WTC11 (cell line): ENCODE measurements at regions not wholly inside any gene's neighbourhood (a gene's known extent, or its start where the extent isn't known, plus 50 kb on each side); places are given as distances from the start of the nearest gene placed in this dataset.

Source experiments
- ATAC-seq: fragments of 200-7000 bp; cut with Tn5 transposase; 2 replicates; pipeline ENCODE4 v1.10.0; 2021; ENCODE audit warnings: mild to moderate bottlenecking, moderate library complexity
- CTCF ChIA-PET: fragments of 300-600 bp; sonication (Branson Sonifier 250); formaldehyde crosslinking; loops from one replicate; lab custom pipeline; 2021; ENCODE audit warnings: antibody characterized with exemption; lab: Charles Lee
- POLR2A ChIA-PET: fragments of 350-600 bp; sonication (Branson Sonifier 250); formaldehyde crosslinking; loops from one replicate; lab custom pipeline; 2021; ENCODE audit warnings: antibody characterized with exemption; lab: Charles Lee
- DNase-seq: peaks from one replicate; pipeline ENCODE4 v3.0.0; 2021; ENCODE audit warnings: low spot score
- H3K27ac Mint-ChIP-seq: 2 replicates; pipeline ENCODE4 v1.8.0; 2021; ENCODE audit warnings: mixed read lengths
- H3K27me3 Mint-ChIP-seq: 2 replicates; pipeline ENCODE4 v1.8.0; 2021; ENCODE audit warnings: low read depth, mild to moderate bottlenecking, moderate library complexity, mixed read lengths
- H3K36me3 Mint-ChIP-seq: 2 replicates; pipeline ENCODE4 v1.8.0; 2021; ENCODE audit warnings: mixed read lengths
- H3K4me1 Mint-ChIP-seq: 2 replicates; pipeline ENCODE4 v1.8.0; 2022; ENCODE audit warnings: mixed read lengths
- H3K4me3 Mint-ChIP-seq: 2 replicates; pipeline ENCODE4 v1.8.0; 2021; ENCODE audit warnings: mild to moderate bottlenecking, moderate library complexity, mixed read lengths
- H3K9me3 Mint-ChIP-seq: 2 replicates; pipeline ENCODE4 v1.8.0; 2021; ENCODE audit warnings: mixed read lengths
- CDX4 ChIP-seq: fragments of 250-450 bp; sonication (Bioruptor Pico); IDR thresholded peaks from 2 replicates; pipeline ENCODE4 v1.9.0; 2021; ENCODE audit warnings: moderate library complexity, mild to moderate bottlenecking, inconsistent platforms, borderline replicate concordance
- CREB1 ChIP-seq: sonication (generic); formaldehyde crosslinking; IDR thresholded peaks from 2 replicates; pipeline ENCODE4 v1.8.0; 2023; ENCODE audit warnings: mild to moderate bottlenecking, missing genetic modification reagents
- E2F4 ChIP-seq: sonication (generic); formaldehyde crosslinking; IDR thresholded peaks from 2 replicates; pipeline ENCODE4 v1.8.1; 2022; ENCODE audit warnings: low read depth, mild to moderate bottlenecking, moderate library complexity, missing genetic modification reagents, borderline replicate concordance
- E2F5 ChIP-seq: sonication (generic); formaldehyde crosslinking; IDR thresholded peaks from 2 replicates; pipeline ENCODE4 v1.8.1; 2022; ENCODE audit warnings: mild to moderate bottlenecking, moderate library complexity, missing genetic modification reagents
- EMX1 ChIP-seq: fragments of 250-450 bp; sonication (Bioruptor Pico); IDR thresholded peaks from 2 replicates; pipeline ENCODE4 v1.8.0; 2021; ENCODE audit warnings: mild to moderate bottlenecking
- ESRRA ChIP-seq: sonication (generic); formaldehyde crosslinking; IDR thresholded peaks from 2 replicates; pipeline ENCODE4 v1.8.1; 2022; ENCODE audit warnings: mild to moderate bottlenecking, missing genetic modification reagents, borderline replicate concordance
- ETV6 ChIP-seq: sonication (generic); formaldehyde crosslinking; IDR thresholded peaks from 2 replicates; pipeline ENCODE4 v1.8.1; 2022; ENCODE audit warnings: mild to moderate bottlenecking, missing genetic modification reagents
- FOXP4 ChIP-seq: sonication (generic); formaldehyde crosslinking; IDR thresholded peaks from 2 replicates; pipeline ENCODE4 v1.8.0; 2022; ENCODE audit warnings: mild to moderate bottlenecking, missing genetic modification reagents
- HMGA2 ChIP-seq: fragments of 250-450 bp; sonication (Bioruptor Pico); IDR thresholded peaks from 2 replicates; pipeline ENCODE4 v1.4.0; 2021; ENCODE audit warnings: mild to moderate bottlenecking, moderate library complexity
- HMGXB4 ChIP-seq: sonication (generic); formaldehyde crosslinking; IDR thresholded peaks from 2 replicates; pipeline ENCODE4 v1.8.1; 2023; ENCODE audit warnings: mild to moderate bottlenecking, moderate library complexity, missing genetic modification reagents
- IRF2 ChIP-seq: sonication (generic); formaldehyde crosslinking; IDR thresholded peaks from 2 replicates; pipeline ENCODE4 v1.8.0; 2022; ENCODE audit warnings: low read depth, missing genetic modification reagents, borderline replicate concordance
- JUN ChIP-seq: sonication (generic); formaldehyde crosslinking; IDR thresholded peaks from 2 replicates; pipeline ENCODE4 v1.8.0; 2023; ENCODE audit warnings: mild to moderate bottlenecking, missing genetic modification reagents
- MAX ChIP-seq: sonication (generic); formaldehyde crosslinking; IDR thresholded peaks from 2 replicates; pipeline ENCODE4 v1.8.0; 2022; ENCODE audit warnings: mild to moderate bottlenecking, missing genetic modification reagents
- NFE2L1 ChIP-seq: sonication (generic); formaldehyde crosslinking; IDR thresholded peaks from 2 replicates; pipeline ENCODE4 v1.8.1; 2023; ENCODE audit warnings: missing genetic modification reagents
- NR1H2 ChIP-seq: sonication (generic); formaldehyde crosslinking; IDR thresholded peaks from 2 replicates; pipeline ENCODE4 v1.9.0; 2021; ENCODE audit warnings: mild to moderate bottlenecking, moderate library complexity, missing genetic modification reagents
- SMAD3 ChIP-seq: sonication (generic); formaldehyde crosslinking; IDR thresholded peaks from 2 replicates; pipeline ENCODE4 v1.8.0; 2022; ENCODE audit warnings: missing genetic modification reagents, mild to moderate bottlenecking, borderline replicate concordance
- TCF7 ChIP-seq: sonication (generic); formaldehyde crosslinking; IDR thresholded peaks from 2 replicates; pipeline ENCODE4 v1.8.0; 2022; ENCODE audit warnings: mild to moderate bottlenecking, low read depth, missing genetic modification reagents, moderate library complexity
- ZNF232 ChIP-seq: sonication (generic); formaldehyde crosslinking; IDR thresholded peaks from 2 replicates; pipeline ENCODE4 v1.8.0; 2022; ENCODE audit warnings: mild to moderate bottlenecking, missing genetic modification reagents
- ZNF396 ChIP-seq: fragments of 250-450 bp; sonication (Bioruptor Pico); IDR thresholded peaks from 2 replicates; pipeline ENCODE4 v1.8.0; 2021; ENCODE audit warnings: mild to moderate bottlenecking, moderate library complexity, borderline replicate concordance
- ZNF423 ChIP-seq: fragments of 250-450 bp; sonication (Bioruptor Pico); IDR thresholded peaks from 2 replicates; pipeline ENCODE4 v2.1.2; 2022; ENCODE audit warnings: mild to moderate bottlenecking, moderate library complexity
- TF ChIP-seq, protein P1 (sequence below): sonication (generic); formaldehyde crosslinking; IDR thresholded peaks from 2 replicates; pipeline ENCODE4 v1.8.0; 2023; ENCODE audit warnings: missing genetic modification reagents
- TF ChIP-seq, protein P2 (sequence below): sonication (generic); formaldehyde crosslinking; IDR thresholded peaks from 2 replicates; pipeline ENCODE4 v1.8.1; 2023; ENCODE audit warnings: mild to moderate bottlenecking, missing genetic modification reagents, moderate library complexity
- TF ChIP-seq, protein P3 (sequence below): sonication (generic); formaldehyde crosslinking; IDR thresholded peaks from 2 replicates; pipeline ENCODE4 v1.8.1; 2023; ENCODE audit warnings: mild to moderate bottlenecking, missing genetic modification reagents

DNA sequence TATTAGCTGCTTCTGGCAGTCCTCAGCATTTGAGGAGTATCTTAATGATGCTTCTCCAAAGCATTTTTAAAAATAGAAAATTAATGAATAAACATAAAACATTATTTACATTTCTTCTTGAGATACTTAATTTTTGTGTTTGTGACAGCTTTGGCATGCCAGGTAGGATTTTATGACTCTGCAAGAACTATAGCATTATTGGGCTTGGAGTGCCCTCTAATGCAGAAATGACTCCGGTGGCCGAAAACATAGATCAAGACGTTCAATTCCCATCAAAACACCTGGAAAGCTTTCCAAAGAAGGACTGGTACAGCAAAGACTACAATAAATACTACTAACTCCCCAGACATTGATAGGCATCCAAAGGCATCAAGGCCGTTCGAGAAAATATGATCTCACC, 366.4 kb upstream of the CXADR start (continued):
- TF ChIP-seq HMGXB4 (no peak), ESRRA (CRISPR knock-in tag) (no peak)
- TF ChIP-seq, protein P1, sequence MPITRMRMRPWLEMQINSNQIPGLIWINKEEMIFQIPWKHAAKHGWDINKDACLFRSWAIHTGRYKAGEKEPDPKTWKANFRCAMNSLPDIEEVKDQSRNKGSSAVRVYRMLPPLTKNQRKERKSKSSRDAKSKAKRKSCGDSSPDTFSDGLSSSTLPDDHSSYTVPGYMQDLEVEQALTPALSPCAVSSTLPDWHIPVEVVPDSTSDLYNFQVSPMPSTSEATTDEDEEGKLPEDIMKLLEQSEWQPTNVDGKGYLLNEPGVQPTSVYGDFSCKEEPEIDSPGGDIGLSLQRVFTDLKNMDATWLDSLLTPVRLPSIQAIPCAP (CRISPR knock-in tag), result no peak

DNA sequence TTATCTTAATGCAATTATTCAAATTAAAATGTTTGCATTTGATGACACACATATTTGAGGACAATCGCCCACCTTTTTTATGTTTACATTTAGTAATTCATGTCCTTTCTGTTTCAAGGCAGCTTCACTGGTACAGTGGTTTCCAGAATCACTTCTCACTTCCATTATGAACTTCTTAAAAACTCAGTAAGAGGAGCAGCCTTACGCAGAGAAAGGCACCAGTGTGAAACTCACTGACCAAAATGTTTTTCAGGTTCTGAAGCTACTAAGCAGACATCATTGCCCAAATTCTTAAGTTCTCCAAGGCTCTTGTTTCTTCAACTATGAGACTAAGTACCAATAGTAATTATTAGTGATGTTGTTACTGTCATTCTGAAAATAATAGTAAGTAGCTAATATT, 353.1 kb upstream of the CXADR start:
- H3K27me3 Mint-ChIP-seq, result no peaks in the 10 kb centered on the region
- no peak for DNase-seq
- POLR2A ChIA-PET, result no interaction called here
- H3K4me1 Mint-ChIP-seq, result peaks cover 4% of the 10 kb centered on the region; the same call in 1 of the 2 replicates
- H3K36me3 Mint-ChIP-seq, result peaks cover 9% of the 10 kb centered on the region; the same call in 1 of the 2 replicates
- no peak for TF ChIP-seq EMX1 (CRISPR knock-in tag)
- TF ChIP-seq, protein P2, sequence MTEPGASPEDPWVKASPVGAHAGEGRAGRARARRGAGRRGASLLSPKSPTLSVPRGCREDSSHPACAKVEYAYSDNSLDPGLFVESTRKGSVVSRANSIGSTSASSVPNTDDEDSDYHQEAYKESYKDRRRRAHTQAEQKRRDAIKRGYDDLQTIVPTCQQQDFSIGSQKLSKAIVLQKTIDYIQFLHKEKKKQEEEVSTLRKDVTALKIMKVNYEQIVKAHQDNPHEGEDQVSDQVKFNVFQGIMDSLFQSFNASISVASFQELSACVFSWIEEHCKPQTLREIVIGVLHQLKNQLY, result no peak
- TF ChIP-seq TCF7 (CRISPR knock-in tag), result no peak
- no peak for TF ChIP-seq E2F4 (CRISPR knock-in tag)
- no peak for TF ChIP-seq ZNF396
- TF ChIP-seq ETV6, result no peak
- TF ChIP-seq, all 79 proteins: peak for 0
- Mint-ChIP-seq H3K4me3 (no peak overlapping the region), H3K27ac (no peak overlapping the region), H3K9me3 (peaks cover 18% of the 10 kb centered on the region)
- no peak for ATAC-seq
- CTCF ChIA-PET, result no interaction called here

DNA sequence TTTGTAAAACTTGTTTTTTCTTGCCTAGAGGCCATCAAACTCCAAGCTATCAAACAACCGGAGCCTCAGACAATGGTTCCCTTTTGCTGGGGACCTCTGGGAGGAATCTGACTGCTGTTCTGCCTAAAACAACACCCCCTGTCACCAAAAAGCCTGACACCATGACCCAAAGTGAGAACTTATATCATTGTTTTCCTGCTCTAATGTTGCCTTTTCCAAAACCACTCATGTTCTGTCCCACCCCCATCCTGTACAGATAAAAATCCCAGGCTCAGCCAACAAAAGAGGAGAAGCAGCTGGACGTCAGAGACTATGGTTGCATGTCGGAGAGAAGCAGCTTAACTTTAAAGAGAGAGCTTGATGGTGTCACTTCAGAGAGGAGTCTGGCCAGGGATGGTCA, 327.2 kb upstream of the CXADR start:
- Mint-ChIP-seq H3K27me3 (no peaks in the 10 kb centered on the region; the same call in 1 of the 2 replicates), H3K27ac (no peak overlapping the region), H3K36me3 (peaks cover 1% of the 10 kb centered on the region), H3K4me3 (no peak overlapping the region), H3K4me1 (no peaks in the 10 kb centered on the region), H3K9me3 (peaks cover 58% of the 10 kb centered on the region)
- ATAC-seq (no peak), DNase-seq (no peak)
- ChIA-PET POLR2A (no interaction called here), CTCF (no interaction called here)
- TF ChIP-seq, protein P3, sequence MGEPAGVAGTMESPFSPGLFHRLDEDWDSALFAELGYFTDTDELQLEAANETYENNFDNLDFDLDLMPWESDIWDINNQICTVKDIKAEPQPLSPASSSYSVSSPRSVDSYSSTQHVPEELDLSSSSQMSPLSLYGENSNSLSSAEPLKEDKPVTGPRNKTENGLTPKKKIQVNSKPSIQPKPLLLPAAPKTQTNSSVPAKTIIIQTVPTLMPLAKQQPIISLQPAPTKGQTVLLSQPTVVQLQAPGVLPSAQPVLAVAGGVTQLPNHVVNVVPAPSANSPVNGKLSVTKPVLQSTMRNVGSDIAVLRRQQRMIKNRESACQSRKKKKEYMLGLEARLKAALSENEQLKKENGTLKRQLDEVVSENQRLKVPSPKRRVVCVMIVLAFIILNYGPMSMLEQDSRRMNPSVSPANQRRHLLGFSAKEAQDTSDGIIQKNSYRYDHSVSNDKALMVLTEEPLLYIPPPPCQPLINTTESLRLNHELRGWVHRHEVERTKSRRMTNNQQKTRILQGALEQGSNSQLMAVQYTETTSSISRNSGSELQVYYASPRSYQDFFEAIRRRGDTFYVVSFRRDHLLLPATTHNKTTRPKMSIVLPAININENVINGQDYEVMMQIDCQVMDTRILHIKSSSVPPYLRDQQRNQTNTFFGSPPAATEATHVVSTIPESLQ (CRISPR knock-in tag), result no peak
- TF ChIP-seq FOXP4 (CRISPR knock-in tag) (no peak), ZNF423 (no peak), NFE2L1 (CRISPR knock-in tag) (no peak), NR1H2 (CRISPR knock-in tag) (no peak), MAX (CRISPR knock-in tag) (no peak), JUN (CRISPR knock-in tag) (no peak), E2F5 (CRISPR knock-in tag) (no peak), ZNF232 (no peak), CREB1 (no peak), IRF2 (CRISPR knock-in tag) (no peak), CDX4 (no peak), E2F4 (CRISPR knock-in tag) (no peak), SMAD3 (CRISPR knock-in tag) (no peak), HMGA2 (CRISPR knock-in tag) (no peak)
